ENCODE measurements at regions not wholly inside any gene's neighbourhood (a gene's known extent, or its start where the extent isn't known, plus 50 kb on each side); places are given as distances from the start of the nearest gene placed in this dataset.

DNA sequence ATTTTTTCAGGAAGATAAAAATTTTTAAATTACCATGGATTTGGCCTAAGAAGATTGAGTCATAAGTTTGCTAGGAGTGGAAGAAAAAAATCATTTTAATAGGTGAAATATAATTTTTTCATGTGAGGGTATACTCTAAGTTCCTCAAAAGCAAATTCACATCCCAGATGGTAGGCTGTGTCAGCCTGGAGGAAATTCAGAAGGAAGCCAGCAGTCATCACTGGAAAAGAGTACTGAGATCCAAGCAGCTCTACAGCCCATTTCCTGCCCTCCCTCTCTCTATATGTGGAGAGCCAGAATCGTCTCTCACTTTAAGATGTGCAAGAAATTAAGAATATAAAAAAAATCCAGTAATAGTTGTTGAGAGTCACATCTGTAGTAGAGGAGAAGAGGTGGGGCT is 126.5 kb upstream of the CDH18 start:
- DNase-seq (ENCODE audit: low read depth in 4 of 4, low spot score in 3 of 4) = no peak

GRCh38 chr5:20113931-20114330 is 125.9 kb upstream of the CDH18 start:
- no peak for DNase-seq (ENCODE audit: low read depth in 4 of 4, low spot score in 3 of 4)

DNA sequence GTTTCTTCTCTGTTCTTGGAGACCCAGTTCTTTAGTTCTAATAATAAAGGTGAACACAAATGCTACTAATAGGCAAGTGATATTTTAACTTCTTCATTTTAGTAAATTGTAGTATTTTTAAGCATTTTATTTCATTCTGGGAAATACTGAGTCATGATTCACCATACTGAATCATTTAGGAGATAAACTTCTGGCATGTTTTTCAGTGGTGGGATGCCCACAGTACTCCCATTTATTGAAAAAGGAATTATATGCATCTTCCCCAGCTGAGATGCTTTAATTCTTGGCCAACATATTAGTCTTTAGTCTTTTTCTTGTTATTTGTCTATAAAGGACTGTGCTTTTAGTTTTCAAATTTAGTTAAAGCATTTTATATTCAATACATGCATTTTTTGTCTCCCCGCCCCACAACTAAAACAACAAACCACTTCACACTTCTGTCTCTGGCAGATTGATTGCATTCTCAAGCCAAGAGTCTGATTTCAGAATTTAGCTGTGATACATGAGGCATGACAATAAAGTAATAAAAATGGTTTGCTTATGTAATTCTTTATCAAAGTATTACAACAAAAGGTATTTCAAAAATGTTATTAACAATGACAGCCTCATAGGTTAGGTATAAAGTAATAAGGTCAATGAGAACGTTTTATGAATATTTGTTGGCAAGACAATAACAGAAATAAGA is 125.2 kb upstream of the CDH18 start:
- DNase-seq (ENCODE audit: low read depth in 4 of 4, low spot score in 3 of 4) = no peak

DNA sequence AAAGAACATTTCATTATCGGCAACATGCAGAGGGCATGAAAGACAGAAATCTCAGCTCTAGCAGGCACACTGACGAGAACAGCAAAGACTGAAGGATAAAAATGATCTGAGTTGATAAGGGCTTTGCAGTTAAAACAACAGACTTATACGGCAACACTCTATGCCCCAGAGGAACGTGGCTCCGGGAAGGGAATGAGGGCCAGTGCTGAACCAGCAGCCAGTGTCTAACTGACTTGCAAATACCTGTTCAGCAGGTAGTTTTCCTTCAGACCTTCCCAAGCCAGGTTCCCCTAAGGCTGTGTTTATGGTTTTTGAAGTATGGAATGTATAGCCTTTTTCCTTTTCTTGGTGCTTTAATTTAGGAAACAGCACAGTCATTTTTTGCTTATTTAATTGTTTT is 121.3 kb upstream of the CDH18 start:
- no peak for DNase-seq (ENCODE audit: low read depth in 4 of 4, low spot score in 3 of 4)

DNA sequence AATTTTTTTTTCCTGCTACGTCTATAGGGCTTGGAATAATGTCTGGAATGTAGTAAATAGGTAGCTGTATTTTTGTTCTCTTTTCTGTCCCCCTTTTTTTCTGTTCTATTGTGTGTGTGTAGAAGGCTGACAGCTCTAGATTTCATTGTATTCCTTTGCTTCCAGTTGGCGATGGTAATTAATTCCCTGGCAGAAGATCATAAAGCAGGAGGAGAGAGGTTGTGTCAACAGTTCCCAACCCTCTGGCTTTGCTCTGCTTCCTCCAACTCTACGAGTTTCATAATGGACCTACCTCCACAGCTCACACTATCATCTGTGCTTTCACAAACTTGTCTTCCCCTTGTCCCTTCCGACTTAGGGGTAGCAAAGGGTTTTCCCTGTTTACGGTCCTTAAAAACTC is 117.9 kb upstream of the CDH18 start:
- no peak for DNase-seq (ENCODE audit: low read depth in 4 of 4, low spot score in 3 of 4)

GRCh38 chr5:20102293-20102692 is 114.3 kb upstream of the CDH18 start:
- no peak for DNase-seq (ENCODE audit: low read depth in 4 of 4, low spot score in 3 of 4)

GRCh38 chr5:20098694-20099093 is 110.7 kb upstream of the CDH18 start:
- no peak for DNase-seq (ENCODE audit: low read depth in 4 of 4, low spot score in 3 of 4)

GRCh38 chr5:20088361-20088760 is 100.4 kb upstream of the CDH18 start:
- no peak for DNase-seq (ENCODE audit: low read depth in 4 of 4, low spot score in 3 of 4)

- no peak for DNase-seq (ENCODE audit: low read depth in 4 of 4, low spot score in 3 of 4)
These were observed 99.3 kb upstream of the CDH18 start for GRCh38 chr5:20087299-20087698.

- DNase-seq (ENCODE audit: low read depth in 4 of 4, low spot score in 3 of 4) = no peak
These were observed 89.2 kb upstream of the CDH18 start for GRCh38 chr5:20077186-20077585.

- DNase-seq (ENCODE audit: low read depth in 4 of 4, low spot score in 3 of 4) = no peak
These were observed 68.9 kb upstream of the CDH18 start for GRCh38 chr5:20056933-20057332.

DNA sequence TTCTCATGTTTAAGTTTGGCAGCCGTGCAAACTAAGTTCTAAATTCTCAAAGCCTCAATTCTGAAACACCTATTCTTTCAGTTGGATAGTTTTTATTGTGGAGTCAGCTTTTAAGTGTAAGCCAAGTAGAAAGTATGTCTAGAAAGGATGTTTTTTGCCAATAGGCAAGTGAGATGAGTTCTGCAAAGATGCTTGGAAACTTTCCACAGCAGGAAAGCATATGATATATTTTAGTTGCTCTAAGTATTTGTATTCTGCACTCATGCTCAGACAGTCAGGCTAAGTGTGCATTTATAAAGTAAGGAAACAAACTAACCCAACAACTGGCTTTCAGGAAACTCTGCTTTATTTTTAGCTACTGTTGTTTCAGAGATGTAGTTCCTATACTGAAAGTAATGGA is 67.3 kb upstream of the CDH18 start:
- DNase-seq (ENCODE audit: low read depth in 4 of 4, low spot score in 3 of 4) = no peak

DNA sequence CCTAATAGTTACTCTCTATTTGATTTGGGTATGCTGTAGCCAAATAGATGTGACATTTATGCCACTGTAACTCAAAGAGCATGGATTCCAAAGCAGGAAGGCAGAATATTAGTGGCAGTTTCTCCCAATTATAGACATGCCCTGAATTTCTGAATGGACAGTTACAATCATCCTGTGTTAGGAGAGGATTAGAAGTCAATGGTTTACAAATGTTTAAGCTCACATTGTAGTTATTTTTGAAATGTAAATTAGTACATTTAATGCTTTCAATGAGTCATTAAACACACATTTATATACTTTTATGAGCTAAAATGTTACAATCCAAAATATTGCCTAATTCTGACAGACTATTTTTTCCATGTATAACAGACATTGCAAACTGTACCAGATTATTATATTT is 62.3 kb upstream of the CDH18 start:
- DNase-seq (ENCODE audit: low read depth in 4 of 4, low spot score in 3 of 4) = no peak

DNA sequence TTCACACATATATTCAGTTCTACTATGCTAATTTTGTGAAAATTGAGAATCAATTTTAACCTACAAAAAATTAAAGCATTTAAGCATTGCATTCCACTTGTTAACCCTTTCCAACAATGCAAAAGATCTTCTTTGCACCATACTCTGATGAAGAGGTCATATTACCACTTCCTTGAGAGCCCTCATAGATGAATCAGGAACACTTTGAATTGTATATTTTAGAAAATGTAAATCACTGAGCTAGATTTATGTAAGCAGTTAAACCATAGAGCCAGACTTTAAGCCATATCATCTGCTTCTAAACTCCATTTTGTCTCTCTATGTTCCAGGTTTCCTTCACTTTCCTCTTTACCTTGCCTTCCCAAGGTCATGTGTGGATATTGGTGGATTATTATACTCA is 56.5 kb upstream of the CDH18 start:
- no peak for DNase-seq (ENCODE audit: low read depth in 4 of 4, low spot score in 3 of 4)

DNA sequence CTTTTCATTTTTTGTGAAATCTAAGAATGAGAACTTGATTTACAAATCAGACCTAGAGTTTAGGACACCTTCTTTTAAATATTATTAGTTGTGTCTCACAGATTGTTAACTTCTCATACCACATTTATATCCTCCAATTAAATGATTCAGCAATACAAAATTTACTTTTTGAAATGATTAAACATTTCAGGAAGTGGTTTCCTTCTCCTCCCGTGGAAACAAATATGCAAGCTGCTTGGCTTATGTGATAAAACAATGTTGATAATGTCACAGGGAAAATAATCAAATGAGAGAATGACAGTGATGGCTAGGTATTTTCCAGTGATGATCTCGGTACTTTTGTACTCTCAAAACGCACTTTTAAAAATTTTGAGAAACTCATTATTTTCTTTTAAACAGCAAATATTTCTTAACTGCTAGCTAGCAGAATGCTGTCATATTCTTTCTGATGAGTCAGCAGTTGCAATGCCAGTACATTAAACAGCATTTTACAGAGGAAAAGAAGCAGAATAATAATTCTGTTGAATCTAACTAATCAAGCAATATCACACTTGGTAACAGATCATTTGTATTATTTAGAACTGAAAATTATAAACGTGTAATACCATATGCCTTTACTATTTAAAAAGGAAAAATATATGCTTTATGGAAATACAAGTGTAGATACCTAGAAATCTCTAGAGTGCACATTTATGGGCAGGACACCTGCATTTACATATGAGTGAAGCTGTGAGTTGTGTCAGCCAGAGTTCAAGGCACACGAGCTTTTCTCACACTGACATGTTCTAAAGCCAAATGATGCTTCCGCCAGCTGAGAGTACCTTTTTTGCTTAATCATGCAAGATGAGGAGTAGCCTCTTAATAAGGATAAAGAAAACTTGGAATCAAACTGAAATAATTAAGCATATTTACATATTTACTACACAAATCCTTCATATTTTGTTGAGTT is 53.6 kb upstream of the CDH18 start:
- DNase-seq (ENCODE audit: low read depth in 4 of 4, low spot score in 3 of 4) = no peak

GRCh38 chr5:20040901-20041300 is 52.9 kb upstream of the CDH18 start:
- DNase-seq (ENCODE audit: low read depth in 4 of 4, low spot score in 3 of 4) = no peak

Data from left renal pelvis (tissue), 4 donors.